ENCODE measurements at regions not wholly inside any gene's neighbourhood (a gene's known extent, or its start where the extent isn't known, plus 50 kb on each side); places are given as distances from the start of the nearest gene placed in this dataset.

- Mint-ChIP-seq H3K27me3 (no peaks in the 10 kb centered on the region), H3K4me1 (ENCODE audit: unreplicated experiment) (peaks cover 21% of the 10 kb centered on the region), H3K4me3 (peak overlapping the region; percentile 42), H3K9me3 (peaks cover 8% of the 10 kb centered on the region), H3K36me3 (peaks cover 3% of the 10 kb centered on the region), H3K27ac (peak overlapping the region; percentile 61)
- no peak for DNase-seq (ENCODE audit: extremely low spot score, unreplicated experiment)
- no peak for TF ChIP-seq CTCF (conservative IDR thresholded peaks at IDR 0.05)
Measured at GRCh38 chr4:38275331-38276100, 315.3 kb downstream of the PTTG2 start.

- Mint-ChIP-seq H3K4me3 (no peak overlapping the region), H3K27me3 (no peaks in the 10 kb centered on the region), H3K9me3 (peaks cover 8% of the 10 kb centered on the region), H3K36me3 (peaks cover 3% of the 10 kb centered on the region), H3K27ac (no peak overlapping the region), H3K4me1 (ENCODE audit: unreplicated experiment) (peaks cover 33% of the 10 kb centered on the region)
- TF ChIP-seq CTCF (conservative IDR thresholded peaks at IDR 0.05), result no peak
- DNase-seq (ENCODE audit: extremely low spot score, unreplicated experiment), result no peak
Measured at GRCh38 chr4:38278255-38278654, 318.1 kb downstream of the PTTG2 start.

- Mint-ChIP-seq H3K27me3 (no peaks in the 10 kb centered on the region), H3K4me3 (no peak overlapping the region), H3K27ac (peak overlapping the region; percentile 86), H3K36me3 (peaks cover 3% of the 10 kb centered on the region), H3K9me3 (peaks cover 8% of the 10 kb centered on the region), H3K4me1 (ENCODE audit: unreplicated experiment) (peaks cover 33% of the 10 kb centered on the region)
- no peak for TF ChIP-seq CTCF (conservative IDR thresholded peaks at IDR 0.05)
- DNase-seq (ENCODE audit: extremely low spot score, unreplicated experiment), result no peak
Measured at GRCh38 chr4:38279077-38279476, 318.9 kb downstream of the PTTG2 start.

GRCh38 chr4:38279650-38280322 lies 319.6 kb downstream of the PTTG2 start:
- Mint-ChIP-seq H3K4me1 (ENCODE audit: unreplicated experiment) (peaks cover 33% of the 10 kb centered on the region), H3K9me3 (peaks cover 8% of the 10 kb centered on the region), H3K36me3 (peaks cover 3% of the 10 kb centered on the region), H3K4me3 (peak overlapping the region; percentile 34), H3K27ac (peak overlapping the region; percentile 86), H3K27me3 (no peaks in the 10 kb centered on the region)
- DNase-seq (ENCODE audit: extremely low spot score, unreplicated experiment), result no peak
- TF ChIP-seq CTCF (conservative IDR thresholded peaks at IDR 0.05), result no peak

GRCh38 chr4:38280323-38280706 lies 320.1 kb downstream of the PTTG2 start:
- H3K27me3 Mint-ChIP-seq, result no peaks in the 10 kb centered on the region
- peaks cover 3% of the 10 kb centered on the region for H3K36me3 Mint-ChIP-seq
- no peak for DNase-seq (ENCODE audit: extremely low spot score, unreplicated experiment)
- peaks cover 6% of the 10 kb centered on the region for H3K9me3 Mint-ChIP-seq
- H3K4me1 Mint-ChIP-seq (ENCODE audit: unreplicated experiment), result peaks cover 29% of the 10 kb centered on the region
- no peak overlapping the region for H3K4me3 Mint-ChIP-seq
- no peak for TF ChIP-seq CTCF (conservative IDR thresholded peaks at IDR 0.05)
- H3K27ac Mint-ChIP-seq, result peak overlapping the region; percentile 86

Data from type B pancreatic cell (in vitro differentiated cells).